Smooth muscle cell (in vitro differentiated cells): ENCODE measurements at regions not wholly inside any gene's neighbourhood (a gene's known extent, or its start where the extent isn't known, plus 50 kb on each side); places are given as distances from the start of the nearest gene placed in this dataset.

ENCODE experiments used
- DNase-seq: peaks from one replicate; lab custom pipeline; 2025; ENCODE audit not compliant: unreplicated experiment; lab: John Stamatoyannopoulos, UW
- H2AFZ ChIP-seq: fragments of 200-600 bp; sonication (generic); 2 replicates; pipeline ENCODE4 v1.6.0; 2016; ENCODE audit warnings: antibody characterized with exemption, low read depth, mild to moderate bottlenecking
- H3F3A ChIP-seq: fragments of 200-600 bp; sonication (generic); 2 replicates; pipeline ENCODE4 v1.6.0; 2017; ENCODE audit warnings: antibody characterized with exemption, low read depth
- H3K27ac ChIP-seq: fragments of 200-600 bp; sonication (generic); 2 replicates; pipeline ENCODE4 v1.5.1; 2016; ENCODE audit warnings: low read depth, mild to moderate bottlenecking
- H3K27me3 ChIP-seq: fragments of 200-600 bp; sonication (generic); 2 replicates; pipeline ENCODE4 v1.6.1; 2016; ENCODE audit warnings: low read depth, mild to moderate bottlenecking
- H3K36me3 ChIP-seq: fragments of 200-600 bp; sonication (generic); 2 replicates; pipeline ENCODE4 v1.5.1; 2016; ENCODE audit warnings: low read depth
- H3K4me1 ChIP-seq: fragments of 200-600 bp; sonication (generic); 2 replicates; pipeline ENCODE4 v1.5.1; 2016; ENCODE audit warnings: low read depth
- H3K4me2 ChIP-seq: fragments of 200-600 bp; sonication (generic); 2 replicates; pipeline ENCODE4 v1.6.0; 2016; ENCODE audit warnings: mild to moderate bottlenecking
- H3K4me3 ChIP-seq: fragments of 200-600 bp; sonication (generic); 2 replicates; pipeline ENCODE4 v1.5.1; 2016; ENCODE audit warnings: mild to moderate bottlenecking
- H3K79me2 ChIP-seq: fragments of 200-600 bp; sonication (generic); 2 replicates; pipeline ENCODE4 v1.6.0; 2016; ENCODE audit warnings: low read depth, mild to moderate bottlenecking
- H3K9ac ChIP-seq: fragments of 200-600 bp; sonication (generic); 2 replicates; pipeline ENCODE4 v1.6.0; 2016; ENCODE audit warnings: low read depth
- H3K9me3 ChIP-seq: fragments of 200-600 bp; sonication (generic); replicated peaks from 2 replicates; pipeline ENCODE4 v1.5.1; 2016; ENCODE audit warnings: low read depth
- H4K20me1 ChIP-seq: fragments of 200-600 bp; sonication (generic); 2 replicates; pipeline ENCODE4 v1.6.0; 2016; ENCODE audit warnings: low read depth
- WGBS: methylation state at CpG from one replicate; pipeline ENCODE4 v1.1.7; 2016; ENCODE audit warnings: low lambda C conversion rate; 5-methylcytosine and 5-hydroxymethylcytosine counted together
- TF ChIP-seq, protein P1 (sequence below): fragments of 200-600 bp; sonication (generic); IDR thresholded peaks from 2 replicates; pipeline ENCODE4 v1.5.1; 2017; ENCODE audit warnings: borderline replicate concordance, mild to moderate bottlenecking, antibody characterized with exemption; ENCODE audit not compliant: insufficient read depth, poor library complexity, severe bottlenecking

DNA sequence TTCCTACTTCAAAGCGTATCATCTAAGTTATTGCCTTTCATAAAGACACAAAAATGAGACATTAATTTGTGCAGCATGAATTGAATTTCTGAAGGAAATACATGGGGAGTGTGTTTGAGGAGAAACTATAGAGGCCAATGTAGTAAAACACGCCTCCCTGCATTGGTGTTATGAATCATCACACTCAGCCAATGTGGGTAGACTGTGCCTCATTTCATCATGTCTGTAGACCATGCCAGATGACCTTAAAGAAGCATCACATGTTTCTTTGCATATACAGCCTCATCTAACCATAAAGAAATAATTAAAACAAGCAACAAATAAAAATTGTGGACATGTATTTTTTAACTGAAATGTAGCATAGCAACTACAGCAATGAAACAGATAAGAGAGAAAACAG lies 486.0 kb upstream of the ADAMTS9 start:
- Histone ChIP-seq H3K4me3 (no peak overlapping the region), H3K4me2 (no peak overlapping the region), H3K9ac (no peak overlapping the region), H3F3A (peaks cover 4% of the 10 kb centered on the region), H3K4me1 (no peaks in the 10 kb centered on the region), H4K20me1 (no peaks in the 10 kb centered on the region), H3K27me3 (no peaks in the 10 kb centered on the region), H3K79me2 (no peaks in the 10 kb centered on the region), H2AFZ (no peak overlapping the region), H3K9me3 (no peaks in the 10 kb centered on the region), H3K36me3 (no peaks in the 10 kb centered on the region), H3K27ac (no peak overlapping the region)
- WGBS = 85% methylated on average over 2 of the region's 2 CpGs
- TF ChIP-seq, protein P1, sequence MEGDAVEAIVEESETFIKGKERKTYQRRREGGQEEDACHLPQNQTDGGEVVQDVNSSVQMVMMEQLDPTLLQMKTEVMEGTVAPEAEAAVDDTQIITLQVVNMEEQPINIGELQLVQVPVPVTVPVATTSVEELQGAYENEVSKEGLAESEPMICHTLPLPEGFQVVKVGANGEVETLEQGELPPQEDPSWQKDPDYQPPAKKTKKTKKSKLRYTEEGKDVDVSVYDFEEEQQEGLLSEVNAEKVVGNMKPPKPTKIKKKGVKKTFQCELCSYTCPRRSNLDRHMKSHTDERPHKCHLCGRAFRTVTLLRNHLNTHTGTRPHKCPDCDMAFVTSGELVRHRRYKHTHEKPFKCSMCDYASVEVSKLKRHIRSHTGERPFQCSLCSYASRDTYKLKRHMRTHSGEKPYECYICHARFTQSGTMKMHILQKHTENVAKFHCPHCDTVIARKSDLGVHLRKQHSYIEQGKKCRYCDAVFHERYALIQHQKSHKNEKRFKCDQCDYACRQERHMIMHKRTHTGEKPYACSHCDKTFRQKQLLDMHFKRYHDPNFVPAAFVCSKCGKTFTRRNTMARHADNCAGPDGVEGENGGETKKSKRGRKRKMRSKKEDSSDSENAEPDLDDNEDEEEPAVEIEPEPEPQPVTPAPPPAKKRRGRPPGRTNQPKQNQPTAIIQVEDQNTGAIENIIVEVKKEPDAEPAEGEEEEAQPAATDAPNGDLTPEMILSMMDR = no peak
- no peak for DNase-seq

DNA sequence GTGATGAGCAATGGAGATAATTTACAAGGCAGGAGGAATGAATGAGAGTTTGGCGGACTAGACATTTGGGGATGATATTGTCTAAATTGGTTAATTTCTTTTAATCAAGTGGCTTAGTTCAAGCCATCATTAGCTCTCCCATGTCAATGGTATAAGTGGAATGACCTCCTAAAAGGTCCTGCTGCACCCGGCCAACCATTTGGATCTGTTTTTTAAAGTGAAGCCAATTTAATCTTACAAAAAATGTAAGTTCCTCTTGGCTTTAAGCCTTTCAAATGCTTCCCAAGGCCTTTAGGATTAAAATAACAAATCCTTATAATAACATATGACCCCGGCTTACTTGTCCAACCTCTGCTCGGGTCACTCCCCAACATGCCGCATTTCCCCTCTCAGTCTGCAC lies 484.4 kb upstream of the ADAMTS9 start:
- TF ChIP-seq, protein P1 = no peak

DNA sequence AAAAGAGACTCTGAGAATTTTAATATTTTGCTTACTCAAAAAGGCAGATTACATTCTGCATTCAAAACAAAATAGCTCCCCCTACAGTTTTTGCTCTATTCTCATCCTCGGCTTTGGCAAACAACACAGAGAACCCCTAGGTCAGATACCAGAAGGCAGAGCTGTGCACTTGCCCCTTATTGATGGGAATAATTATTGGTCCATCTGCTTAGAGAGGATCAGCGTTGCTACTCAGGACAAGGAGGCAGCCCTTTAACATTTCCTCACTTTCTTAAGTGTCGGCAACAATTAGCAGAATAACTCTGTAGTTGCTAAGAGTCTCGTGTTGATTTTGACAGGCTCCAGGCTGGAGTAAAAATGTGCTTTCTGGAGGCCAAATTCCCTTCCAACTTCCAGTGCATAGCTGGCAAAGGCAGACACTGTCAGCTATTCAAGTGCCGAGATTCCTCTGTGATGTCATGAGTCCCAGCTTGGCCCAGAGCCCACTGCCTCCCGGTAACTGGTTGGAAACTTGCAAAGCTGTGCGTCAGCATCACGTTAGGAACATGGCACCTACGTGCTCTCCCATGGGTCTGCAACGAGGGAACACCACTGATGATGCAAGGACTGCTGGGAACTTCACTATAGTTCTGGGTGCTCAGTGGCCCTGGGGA lies 482.7 kb upstream of the ADAMTS9 start:
- H3K79me2 ChIP-seq = no peaks in the 10 kb centered on the region
- no peaks in the 10 kb centered on the region for H4K20me1 ChIP-seq
- 38% methylated on average over 10 of the region's 10 CpGs for whole genome bisulfite sequencing
- peaks cover 4% of the 10 kb centered on the region for H3F3A ChIP-seq
- no peaks in the 10 kb centered on the region for H3K9me3 ChIP-seq
- H3K27me3 ChIP-seq = no peaks in the 10 kb centered on the region
- no peaks in the 10 kb centered on the region for H3K4me1 ChIP-seq
- no peak overlapping the region for H3K4me3 ChIP-seq
- H3K36me3 ChIP-seq = no peaks in the 10 kb centered on the region
- peak overlapping the region; percentile 72 for H3K4me2 ChIP-seq
- no peak overlapping the region for H3K9ac ChIP-seq
- TF ChIP-seq, protein P1 = peak; percentile 41
- peak overlapping the region; percentile 32 for H2AFZ ChIP-seq
- peak overlapping the region; percentile 33 for H3K27ac ChIP-seq
- peak; percentile 2 for DNase-seq

More for the DNA sequence above, 484.4 kb upstream of the ADAMTS9 start:
- Histone ChIP-seq H3K79me2 (no peaks in the 10 kb centered on the region), H3K9me3 (no peaks in the 10 kb centered on the region), H3F3A (peaks cover 4% of the 10 kb centered on the region), H3K27me3 (no peaks in the 10 kb centered on the region), H3K4me1 (no peaks in the 10 kb centered on the region), H3K9ac (no peak overlapping the region), H4K20me1 (no peaks in the 10 kb centered on the region), H3K36me3 (no peaks in the 10 kb centered on the region), H3K4me3 (no peak overlapping the region), H3K4me2 (no peak overlapping the region), H2AFZ (no peak overlapping the region), H3K27ac (no peak overlapping the region)
- 50% methylated on average over 5 of the region's 5 CpGs for WGBS
- no peak for DNase-seq

DNA sequence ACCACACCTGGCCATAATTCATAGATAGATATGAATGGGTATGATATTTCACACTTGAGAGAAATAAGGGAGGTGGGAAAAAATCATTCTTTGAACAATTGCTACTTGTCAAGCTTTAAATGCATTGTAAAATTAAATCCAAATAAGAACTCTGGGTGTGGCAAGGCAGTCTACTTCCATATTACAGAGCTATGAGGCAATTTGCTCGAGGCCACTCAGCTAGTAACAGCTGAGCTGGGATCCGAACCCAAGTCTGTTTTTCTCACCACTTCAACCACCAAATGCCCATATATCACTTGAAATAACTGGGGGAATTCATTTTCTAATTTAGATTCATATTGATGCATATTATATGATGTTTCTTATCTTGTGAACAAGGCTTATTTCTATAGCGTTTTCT lies 482.2 kb upstream of the ADAMTS9 start:
- Histone ChIP-seq H3K4me2 (peak overlapping the region; percentile 72), H3K9me3 (no peaks in the 10 kb centered on the region), H3K27me3 (no peaks in the 10 kb centered on the region), H3K36me3 (no peaks in the 10 kb centered on the region), H3K4me3 (no peak overlapping the region), H2AFZ (peak overlapping the region; percentile 32), H3K27ac (peak overlapping the region; percentile 33), H3K4me1 (no peaks in the 10 kb centered on the region), H4K20me1 (no peaks in the 10 kb centered on the region), H3F3A (peaks cover 4% of the 10 kb centered on the region), H3K79me2 (no peaks in the 10 kb centered on the region), H3K9ac (no peak overlapping the region)
- 45% methylated on average over 3 of the region's 3 CpGs for WGBS
- TF ChIP-seq, protein P1 = no peak
- DNase-seq = no peak
